Upper lobe of left lung (tissue), 6 donors: ENCODE measurements at regions not wholly inside any gene's neighbourhood (a gene's known extent, or its start where the extent isn't known, plus 50 kb on each side); places are given as distances from the start of the nearest gene placed in this dataset.
"Not testable (repeated sequence)": the region's sequence is repeated elsewhere in the genome, so short reads cannot be mapped to it uniquely, and the experiment has no call there.

Source experiments
- ATAC-seq, 2 donors: fragments of 200-7000 bp; cut with Tn5 transposase; one replicate each; pipeline ENCODE4 v1.9.1; 2022; ENCODE audit warnings: mild to moderate bottlenecking in 2 of 2, moderate library complexity in 2 of 2; ENCODE audit not compliant: low FRiP score in 2 of 2
- DNase-seq, 2 donors: peaks; one replicate each; pipeline ENCODE4 v3.0.0-alpha.2; 2019 to 2020
- H3K27ac ChIP-seq, 4 donors: fragments of 200-600 bp; sonication (generic); one replicate each; pipeline ENCODE4 v1.5.1; 2016 to 2019
- H3K27me3 ChIP-seq, 4 donors: fragments of 200-600 bp; sonication (generic); one replicate each; pipeline ENCODE4 v1.5.1; 2017 to 2019
- H3K36me3 ChIP-seq, 4 donors: fragments of 200-600 bp; sonication (generic); one replicate each; pipeline ENCODE4 v1.5.1; 2016 to 2019
- H3K4me1 ChIP-seq, 4 donors: fragments of 200-600 bp; sonication (generic); one replicate each; pipeline ENCODE4 v1.5.1; 2018 to 2019
- H3K4me3 ChIP-seq, 4 donors: fragments of 200-600 bp; sonication (generic); one replicate each; pipeline ENCODE4 v1.5.1; 2017 to 2019; ENCODE audit warnings: mild to moderate bottlenecking in 2 of 4, moderate library complexity in 1 of 4
- H3K9me3 ChIP-seq, 4 donors: fragments of 200-600 bp; sonication (generic); one replicate each; pipeline ENCODE4 v1.5.1; 2018 to 2019
- EP300 ChIP-seq, 4 donors: sonication (generic); formaldehyde crosslinking; IDR thresholded peaks; one replicate each; pipeline ENCODE4 v1.5.1; 2017; ENCODE audit warnings: antibody characterized with exemption in 4 of 4, control low read depth in 2 of 4
- POLR2A ChIP-seq, 4 donors: fragments of 450-650 bp; IDR thresholded peaks; one replicate each; pipeline ENCODE4 v1.5.1; 2016 to 2017; ENCODE audit warnings: antibody characterized with exemption in 4 of 4, mild to moderate bottlenecking in 2 of 4
- POLR2AphosphoS5 ChIP-seq, 2 donors: sonication (generic); formaldehyde crosslinking; IDR thresholded peaks; one replicate each; pipeline ENCODE4 v1.5.1; 2017; ENCODE audit warnings: antibody characterized with exemption in 2 of 2
- WGBS, 2 donors: methylation state at CpG; one replicate each; pipeline ENCODE4 v1.1.5; 2017 to 2018; 5-methylcytosine and 5-hydroxymethylcytosine counted together
- TF ChIP-seq, protein P1 (sequence below), 6 experiments: fragments of 450-650 bp in 4 of 6; fragments of 200-600 bp in 2 of 6; sonication (generic) in 2 of 6; IDR thresholded peaks; one replicate each; pipeline ENCODE4 v1.5.1; 2016 to 2019; ENCODE audit warnings: antibody characterized with exemption in 6 of 6
- donor health status: DM: no; HTN: no; CAD: no; lungs with moderate emphysema.
- donor health status: DM: no; HTN: yes; CAD: no; lungs with severe emphysema.

DNA sequence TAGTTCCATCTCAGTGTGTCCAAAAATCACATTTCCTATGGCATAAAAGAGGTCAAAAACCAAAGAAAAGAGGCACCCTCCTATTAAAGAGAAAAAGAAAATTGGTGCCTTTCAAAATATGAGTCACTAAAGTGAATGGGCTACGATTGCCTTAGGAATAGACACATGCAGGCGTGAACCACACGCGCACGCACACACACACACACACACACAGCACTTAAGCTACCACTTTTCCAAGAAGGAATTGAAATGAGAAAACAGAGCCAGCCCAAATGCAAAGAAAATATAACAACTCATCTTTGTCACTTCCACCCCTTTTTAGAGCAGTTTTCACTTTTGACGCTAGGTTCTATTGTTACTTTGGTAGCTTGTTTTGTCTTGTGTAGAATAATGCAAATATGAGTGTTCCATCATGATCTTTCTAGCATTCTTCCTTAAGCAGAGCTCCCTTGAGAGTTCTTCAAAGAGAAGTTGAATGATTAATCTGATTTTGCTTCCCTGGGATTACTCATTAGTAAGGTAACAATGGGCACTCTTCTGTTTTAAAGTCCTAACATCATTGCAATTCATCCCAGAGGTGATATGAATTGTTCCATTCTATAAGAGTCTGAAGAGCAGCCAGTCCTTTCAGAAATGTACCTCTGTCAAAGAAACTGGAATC lies 239.2 kb upstream of the GNPDA2 start:
- DNase-seq = peak in 1 of 2 donors; percentile 8
- WGBS, 2 donors = 81 to 86% methylated on average over 6 of the region's 6 CpGs
- TF ChIP-seq, protein P1, sequence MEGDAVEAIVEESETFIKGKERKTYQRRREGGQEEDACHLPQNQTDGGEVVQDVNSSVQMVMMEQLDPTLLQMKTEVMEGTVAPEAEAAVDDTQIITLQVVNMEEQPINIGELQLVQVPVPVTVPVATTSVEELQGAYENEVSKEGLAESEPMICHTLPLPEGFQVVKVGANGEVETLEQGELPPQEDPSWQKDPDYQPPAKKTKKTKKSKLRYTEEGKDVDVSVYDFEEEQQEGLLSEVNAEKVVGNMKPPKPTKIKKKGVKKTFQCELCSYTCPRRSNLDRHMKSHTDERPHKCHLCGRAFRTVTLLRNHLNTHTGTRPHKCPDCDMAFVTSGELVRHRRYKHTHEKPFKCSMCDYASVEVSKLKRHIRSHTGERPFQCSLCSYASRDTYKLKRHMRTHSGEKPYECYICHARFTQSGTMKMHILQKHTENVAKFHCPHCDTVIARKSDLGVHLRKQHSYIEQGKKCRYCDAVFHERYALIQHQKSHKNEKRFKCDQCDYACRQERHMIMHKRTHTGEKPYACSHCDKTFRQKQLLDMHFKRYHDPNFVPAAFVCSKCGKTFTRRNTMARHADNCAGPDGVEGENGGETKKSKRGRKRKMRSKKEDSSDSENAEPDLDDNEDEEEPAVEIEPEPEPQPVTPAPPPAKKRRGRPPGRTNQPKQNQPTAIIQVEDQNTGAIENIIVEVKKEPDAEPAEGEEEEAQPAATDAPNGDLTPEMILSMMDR (IDR thresholded peaks at IDR 0.05) = no peak
- TF ChIP-seq POLR2AphosphoS5 (IDR thresholded peaks at IDR 0.05) (no peak), EP300 (IDR thresholded peaks at IDR 0.05) (no peak), POLR2A (IDR thresholded peaks at IDR 0.05) (no peak)

DNA sequence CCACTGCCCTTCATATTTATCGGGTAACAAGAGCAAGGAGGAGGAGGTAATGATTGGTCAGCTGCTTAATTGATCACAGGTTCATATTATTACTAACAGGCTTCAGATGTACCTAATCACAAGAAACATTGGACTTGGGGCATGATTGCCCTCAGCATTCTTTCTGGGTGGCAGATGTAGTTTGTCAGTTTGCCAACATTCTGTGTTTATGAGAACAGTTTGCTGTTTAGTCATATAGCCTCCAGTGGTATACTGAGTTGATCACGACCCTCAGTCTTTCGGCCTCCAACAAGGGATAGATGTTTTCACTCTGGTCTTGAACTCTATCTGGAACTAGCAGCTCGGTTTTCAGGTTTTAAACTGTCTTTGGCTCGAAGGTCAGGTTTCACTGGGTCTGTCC lies 237.7 kb upstream of the GNPDA2 start:
- H3K4me3 ChIP-seq, DNase-seq, H3K27me3 ChIP-seq, H3K4me1 ChIP-seq, ATAC-seq, H3K36me3 ChIP-seq, H3K9me3 ChIP-seq, H3K27ac ChIP-seq: not testable (repeated sequence)
- WGBS, 2 donors = 65 to 78% methylated on average over 4 to 5 of the region's 5 CpGs

More for the DNA sequence above, 239.2 kb upstream of the GNPDA2 start:
- no peak overlapping the region for H3K27ac ChIP-seq
- no peak for ATAC-seq
- H3K4me1 ChIP-seq = no peaks in the 10 kb centered on the region
- no peak overlapping the region for H3K4me3 ChIP-seq
- no peaks in the 10 kb centered on the region for H3K36me3 ChIP-seq
- H3K27me3 ChIP-seq = no peaks in the 10 kb centered on the region
- H3K9me3 ChIP-seq = peaks cover 0 to 7% (median 2%) of the 10 kb centered on the region in 4 donors

DNA sequence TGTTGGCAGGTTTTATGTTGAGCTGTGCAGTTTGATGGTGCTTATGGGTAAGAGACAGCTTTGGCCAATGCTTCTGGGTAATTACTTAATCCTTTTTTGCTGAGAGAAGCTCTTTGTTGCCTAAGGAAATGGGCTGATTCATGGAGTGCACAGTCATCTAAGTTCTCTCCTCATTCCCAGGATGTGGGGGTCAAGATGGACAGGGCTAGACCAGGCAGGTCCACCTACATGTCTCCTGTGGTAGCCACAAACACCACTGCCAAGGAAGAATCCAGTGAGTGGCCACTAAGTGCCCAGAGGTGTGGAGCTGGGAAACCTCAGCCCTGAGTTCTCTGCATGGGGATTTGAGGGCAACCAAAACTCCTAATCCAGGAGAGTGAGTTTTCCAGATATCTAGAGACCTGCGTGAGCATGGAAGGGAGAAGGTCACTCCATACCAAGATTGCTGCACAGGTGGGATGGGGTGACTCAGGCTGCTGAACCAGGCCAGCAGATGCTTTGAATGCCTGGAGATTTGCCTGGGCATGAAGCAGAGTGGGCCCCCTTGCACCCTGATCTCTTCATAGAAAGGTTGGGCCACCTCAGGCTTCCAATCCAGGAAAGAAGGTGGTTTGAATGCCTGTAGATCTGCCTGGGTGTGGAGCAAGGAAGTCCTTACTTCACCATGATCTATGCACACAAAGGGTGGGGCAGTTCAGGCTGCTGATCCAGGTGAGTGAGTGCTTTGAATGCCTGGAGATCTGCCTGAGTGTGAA lies 234.8 kb upstream of the GNPDA2 start:
- H3K4me1 ChIP-seq = no peaks in the 10 kb centered on the region
- H3K36me3 ChIP-seq = no peaks in the 10 kb centered on the region
- WGBS, 2 donors = 87 to 100% methylated on average over 1 of the region's 1 CpG
- no peaks in the 10 kb centered on the region for H3K27me3 ChIP-seq
- ATAC-seq (no peak), DNase-seq (no peak)
- peaks cover 0 to 7% (median 5%) of the 10 kb centered on the region in 4 donors for H3K9me3 ChIP-seq
- no peak overlapping the region for H3K27ac ChIP-seq
- TF ChIP-seq EP300 (IDR thresholded peaks at IDR 0.05) = no peak
- no peak overlapping the region for H3K4me3 ChIP-seq

DNA sequence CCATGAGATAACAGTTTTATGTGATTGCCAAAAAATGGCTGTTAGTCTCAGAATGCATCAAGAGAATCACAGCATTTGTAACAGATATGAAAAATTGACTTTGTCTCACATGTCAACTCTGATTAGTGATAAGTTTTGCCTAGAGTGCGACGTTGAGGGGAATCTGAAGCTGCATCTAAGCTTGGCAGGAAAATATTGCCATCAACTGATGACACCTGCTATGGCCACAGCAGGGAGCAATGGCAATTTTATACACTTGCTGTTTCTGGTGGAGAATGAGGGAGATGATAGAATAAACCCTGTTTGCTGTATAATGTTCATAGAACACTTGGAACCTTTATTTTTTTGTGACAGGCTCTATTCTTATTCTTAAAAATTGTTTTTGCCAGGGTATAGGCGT lies 205.4 kb upstream of the GNPDA2 start:
- Histone ChIP-seq H3K27me3 (no peaks in the 10 kb centered on the region), H3K27ac (no peak overlapping the region), H3K4me3 (no peak overlapping the region), H3K9me3 (no peaks in the 10 kb centered on the region), H3K4me1 (no peaks in the 10 kb centered on the region), H3K36me3 (no peaks in the 10 kb centered on the region)
- DNase-seq (no peak), ATAC-seq (no peak)
- WGBS, 2 donors = 76 to 78% methylated on average over 3 of the region's 3 CpGs
- no peak for TF ChIP-seq POLR2A (IDR thresholded peaks at IDR 0.05)
- TF ChIP-seq, protein P1 (IDR thresholded peaks at IDR 0.05) = no peak
- TF ChIP-seq POLR2AphosphoS5 (IDR thresholded peaks at IDR 0.05) = no peak
- TF ChIP-seq EP300 (IDR thresholded peaks at IDR 0.05) = no peak

DNA sequence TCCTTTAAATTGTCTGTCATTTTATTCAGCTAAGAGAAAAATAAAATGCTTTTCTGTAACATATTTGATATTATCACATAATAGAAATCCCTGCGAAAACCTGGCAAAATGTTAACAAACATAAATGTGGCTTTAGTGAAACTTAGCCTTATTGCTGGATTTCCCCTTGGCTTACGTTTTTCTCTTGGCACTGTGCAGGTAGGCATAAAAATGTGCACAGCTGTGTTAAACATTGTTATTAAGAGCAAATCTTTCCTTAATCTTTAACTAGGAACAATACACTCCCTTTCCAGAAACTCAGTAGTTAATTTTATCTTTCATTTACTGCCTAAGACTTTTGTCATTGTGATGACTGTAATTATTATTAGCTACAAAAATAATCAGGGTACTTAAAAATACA lies 202.4 kb upstream of the GNPDA2 start:
- Histone ChIP-seq H3K27ac (no peak overlapping the region), H3K4me1 (no peaks in the 10 kb centered on the region), H3K27me3 (no peaks in the 10 kb centered on the region), H3K4me3 (no peak overlapping the region), H3K36me3 (no peaks in the 10 kb centered on the region), H3K9me3 (no peaks in the 10 kb centered on the region)
- WGBS, 2 donors = 55 to 66% methylated on average over 2 of the region's 2 CpGs
- ATAC-seq = no peak
- TF ChIP-seq, protein P1 (IDR thresholded peaks at IDR 0.05) = no peak
- TF ChIP-seq POLR2AphosphoS5 (IDR thresholded peaks at IDR 0.05) (no peak), POLR2A (IDR thresholded peaks at IDR 0.05) (no peak), EP300 (IDR thresholded peaks at IDR 0.05) (no peak)
- DNase-seq = no peak
